WERI-Rb-1 (cell line): ENCODE measurements at regions not wholly inside any gene's neighbourhood (a gene's known extent, or its start where the extent isn't known, plus 50 kb on each side); places are given as distances from the start of the nearest gene placed in this dataset.
"Not testable (repeated sequence)": the region's sequence is repeated elsewhere in the genome, so short reads cannot be mapped to it uniquely, and the experiment has no call there.

Source experiments
- DNase-seq: peaks from one replicate; pipeline ENCODE4 v3.0.0-alpha.2; 2020
- H3K27ac ChIP-seq: fragments of 250-450 bp; sonication (Bioruptor Pico); 2 replicates; pipeline ENCODE4 v1.5.1; 2020; ENCODE audit warnings: mild to moderate bottlenecking, moderate library complexity
- H3K27me3 ChIP-seq: fragments of 250-450 bp; sonication (Bioruptor Pico); 2 replicates; pipeline ENCODE4 v1.5.1; 2021; ENCODE audit warnings: mild to moderate bottlenecking, low read depth, moderate library complexity; ENCODE audit not compliant: insufficient read depth, severe bottlenecking
- H3K36me3 ChIP-seq: fragments of 250-450 bp; sonication (Bioruptor Pico); 2 replicates; pipeline ENCODE4 v1.5.1; 2020; ENCODE audit warnings: mild to moderate bottlenecking, moderate library complexity
- H3K4me3 ChIP-seq: 2 replicates; pipeline ENCODE4 v1.5.1; 2011; ENCODE audit warnings: low read depth, mild to moderate bottlenecking, control low read depth, low read length
- H3K9me3 ChIP-seq: fragments of 250-450 bp; sonication (Bioruptor Pico); 2 replicates; pipeline ENCODE4 v1.5.1; 2021; ENCODE audit warnings: mild to moderate bottlenecking, moderate library complexity; ENCODE audit not compliant: severe bottlenecking
- CTCF ChIP-seq: IDR thresholded peaks from 2 replicates; pipeline ENCODE4 v1.5.1; 2011; ENCODE audit warnings: low read depth, mild to moderate bottlenecking, control low read depth, inconsistent platforms, low read length

GRCh38 chr5:3484836-3485235 is 110.8 kb upstream of the IRX1 start:
- Histone ChIP-seq H3K27ac (no peak overlapping the region), H3K9me3 (no peaks in the 10 kb centered on the region), H3K36me3 (no peaks in the 10 kb centered on the region), H3K4me3 (no peak overlapping the region), H3K27me3 (peaks cover 73% of the 10 kb centered on the region)
- no peak for DNase-seq
- TF ChIP-seq CTCF, result no peak

- Histone ChIP-seq H3K27ac (no peak overlapping the region), H3K4me3 (no peak overlapping the region), H3K36me3 (no peaks in the 10 kb centered on the region), H3K9me3 (no peaks in the 10 kb centered on the region), H3K27me3 (peaks cover 53% of the 10 kb centered on the region)
- DNase-seq, result no peak
- no peak for TF ChIP-seq CTCF
These were observed 114.5 kb upstream of the IRX1 start for GRCh38 chr5:3481175-3481574.

GRCh38 chr5:3475674-3476073 is 120.0 kb upstream of the IRX1 start:
- TF ChIP-seq CTCF, result no peak
- no peak overlapping the region for H3K4me3 ChIP-seq
- H3K9me3 ChIP-seq, result peaks cover 2% of the 10 kb centered on the region
- peaks cover 22% of the 10 kb centered on the region for H3K27me3 ChIP-seq
- no peak overlapping the region for H3K27ac ChIP-seq
- no peaks in the 10 kb centered on the region for H3K36me3 ChIP-seq
- DNase-seq, result no peak

GRCh38 chr5:3466392-3466791 is 129.2 kb upstream of the IRX1 start:
- DNase-seq, result no peak
- Histone ChIP-seq H3K36me3 (no peaks in the 10 kb centered on the region), H3K9me3 (peaks cover 9% of the 10 kb centered on the region), H3K27me3 (peaks cover 50% of the 10 kb centered on the region), H3K27ac (no peak overlapping the region), H3K4me3 (no peak overlapping the region)
- TF ChIP-seq CTCF, result no peak

- no peak for DNase-seq
- Histone ChIP-seq H3K4me3 (no peak overlapping the region), H3K9me3 (no peaks in the 10 kb centered on the region), H3K27me3 (peaks cover 89% of the 10 kb centered on the region), H3K27ac (no peak overlapping the region), H3K36me3 (no peaks in the 10 kb centered on the region)
- TF ChIP-seq CTCF, result no peak
These were observed 135.2 kb upstream of the IRX1 start for GRCh38 chr5:3460416-3460815.

- no peak for TF ChIP-seq CTCF
- H3K4me3 ChIP-seq, result no peak overlapping the region
- peaks cover 87% of the 10 kb centered on the region for H3K27me3 ChIP-seq
- no peak overlapping the region for H3K27ac ChIP-seq
- H3K36me3 ChIP-seq, result no peaks in the 10 kb centered on the region
- no peaks in the 10 kb centered on the region for H3K9me3 ChIP-seq
- no peak for DNase-seq
These were observed 139.4 kb upstream of the IRX1 start for GRCh38 chr5:3456121-3456681.

GRCh38 chr5:3454028-3454427 is 141.6 kb upstream of the IRX1 start:
- H3K27me3 ChIP-seq, result peaks cover 90% of the 10 kb centered on the region
- DNase-seq, H3K9me3 ChIP-seq: not testable (repeated sequence)

More at GRCh38 chr5:3454028-3454427, 141.6 kb upstream of the IRX1 start:
- H3K36me3 ChIP-seq, H3K4me3 ChIP-seq, H3K27ac ChIP-seq: not testable (repeated sequence)
